Panc1 (cell line): ENCODE measurements at regions not wholly inside any gene's neighbourhood (a gene's known extent, or its start where the extent isn't known, plus 50 kb on each side); places are given as distances from the start of the nearest gene placed in this dataset.

ENCODE experiments used
- POLR2AphosphoS5 ChIP-seq: IDR thresholded peaks from 2 replicates; pipeline ENCODE4 v1.6.1; 2012; ENCODE audit warnings: mild to moderate bottlenecking, low read depth, low read length, moderate library complexity
- TCF7L2 ChIP-seq: IDR thresholded peaks from 2 replicates; pipeline ENCODE4 v1.6.1; 2011; ENCODE audit warnings: mild to moderate bottlenecking, low read depth, low read length, inconsistent platforms
- TF ChIP-seq, protein P1 (sequence below): fragments of 450-650 bp; IDR thresholded peaks from 2 replicates; pipeline ENCODE4 v1.5.1; 2017; ENCODE audit warnings: mild to moderate bottlenecking

DNA sequence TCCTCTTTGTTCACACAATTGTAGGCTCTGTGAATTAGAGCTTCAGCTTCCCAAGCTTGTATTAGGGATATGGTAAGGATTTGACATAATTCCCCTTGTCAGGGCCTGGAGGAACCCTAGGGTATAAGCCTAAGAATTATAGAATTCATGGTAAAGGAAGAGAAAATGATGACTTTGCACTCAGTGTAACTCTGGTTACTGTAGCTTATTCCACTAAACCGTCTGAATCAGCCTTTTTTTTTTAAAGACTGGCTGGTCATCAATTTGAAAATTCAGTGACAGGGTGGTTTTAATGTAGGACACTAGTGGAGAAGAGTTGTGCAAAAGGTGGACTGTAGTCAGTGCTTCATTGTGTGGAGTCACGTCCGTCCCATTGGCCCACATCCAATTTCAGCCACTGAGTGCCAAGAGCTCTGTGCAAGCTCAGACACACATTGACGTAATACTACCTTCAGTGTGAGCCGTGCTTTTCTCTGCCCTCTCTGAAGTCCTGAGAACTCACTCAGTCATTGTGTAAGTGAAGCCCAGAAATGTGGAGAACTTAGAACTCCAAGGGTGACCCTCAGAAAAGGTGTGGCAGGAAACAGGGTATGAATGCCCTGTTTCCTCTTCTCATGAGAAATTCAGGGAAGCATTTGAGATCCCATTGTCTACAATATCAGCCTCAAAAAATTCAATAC, 449.8 kb downstream of the C4orf33 start:
- TF ChIP-seq, protein P1, sequence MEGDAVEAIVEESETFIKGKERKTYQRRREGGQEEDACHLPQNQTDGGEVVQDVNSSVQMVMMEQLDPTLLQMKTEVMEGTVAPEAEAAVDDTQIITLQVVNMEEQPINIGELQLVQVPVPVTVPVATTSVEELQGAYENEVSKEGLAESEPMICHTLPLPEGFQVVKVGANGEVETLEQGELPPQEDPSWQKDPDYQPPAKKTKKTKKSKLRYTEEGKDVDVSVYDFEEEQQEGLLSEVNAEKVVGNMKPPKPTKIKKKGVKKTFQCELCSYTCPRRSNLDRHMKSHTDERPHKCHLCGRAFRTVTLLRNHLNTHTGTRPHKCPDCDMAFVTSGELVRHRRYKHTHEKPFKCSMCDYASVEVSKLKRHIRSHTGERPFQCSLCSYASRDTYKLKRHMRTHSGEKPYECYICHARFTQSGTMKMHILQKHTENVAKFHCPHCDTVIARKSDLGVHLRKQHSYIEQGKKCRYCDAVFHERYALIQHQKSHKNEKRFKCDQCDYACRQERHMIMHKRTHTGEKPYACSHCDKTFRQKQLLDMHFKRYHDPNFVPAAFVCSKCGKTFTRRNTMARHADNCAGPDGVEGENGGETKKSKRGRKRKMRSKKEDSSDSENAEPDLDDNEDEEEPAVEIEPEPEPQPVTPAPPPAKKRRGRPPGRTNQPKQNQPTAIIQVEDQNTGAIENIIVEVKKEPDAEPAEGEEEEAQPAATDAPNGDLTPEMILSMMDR, result no peak
- TF ChIP-seq TCF7L2, result no peak
- no peak for TF ChIP-seq POLR2AphosphoS5
